Daoy (cell line): ENCODE measurements at regions not wholly inside any gene's neighbourhood (a gene's known extent, or its start where the extent isn't known, plus 50 kb on each side); places are given as distances from the start of the nearest gene placed in this dataset.

ENCODE experiments used
- DNase-seq: peaks from one replicate; pipeline ENCODE4 v3.0.0-alpha.2; 2015; ENCODE audit warnings: low read depth

GRCh38 chr9:107952773-107953172, 463.2 kb upstream of the KLF4 start:
- DNase-seq = peak; percentile 21

GRCh38 chr9:107951511-107951910, 461.9 kb upstream of the KLF4 start:
- DNase-seq = no peak

- DNase-seq = no peak
These were observed 459.5 kb upstream of the KLF4 start for GRCh38 chr9:107949061-107949460.

- no peak for DNase-seq
These were observed 459.0 kb upstream of the KLF4 start for GRCh38 chr9:107948601-107949000.

GRCh38 chr9:107948086-107948485, 458.5 kb upstream of the KLF4 start:
- peak; percentile 49 for DNase-seq

- no peak for DNase-seq
These were observed 457.0 kb upstream of the KLF4 start for GRCh38 chr9:107946364-107947141.

- no peak for DNase-seq
These were observed 456.4 kb upstream of the KLF4 start for GRCh38 chr9:107945961-107946360.

GRCh38 chr9:107945493-107945892, 455.9 kb upstream of the KLF4 start:
- DNase-seq = no peak

GRCh38 chr9:107944387-107944786, 454.8 kb upstream of the KLF4 start:
- DNase-seq = no peak

- no peak for DNase-seq
These were observed 454.3 kb upstream of the KLF4 start for GRCh38 chr9:107943901-107944300.

GRCh38 chr9:107942856-107943255, 453.3 kb upstream of the KLF4 start:
- DNase-seq = no peak

- DNase-seq = peak; percentile 13
These were observed 452.7 kb upstream of the KLF4 start for GRCh38 chr9:107942291-107942690.

GRCh38 chr9:107940616-107941595, 451.3 kb upstream of the KLF4 start:
- DNase-seq = no peak

- DNase-seq = no peak
These were observed 449.3 kb upstream of the KLF4 start for GRCh38 chr9:107938801-107939386.

GRCh38 chr9:107935931-107936330, 446.4 kb upstream of the KLF4 start:
- no peak for DNase-seq

GRCh38 chr9:107933516-107933915, 443.9 kb upstream of the KLF4 start:
- no peak for DNase-seq

GRCh38 chr9:107933097-107933496, 443.5 kb upstream of the KLF4 start:
- peak; percentile 19 for DNase-seq

GRCh38 chr9:107932601-107933000, 443.0 kb upstream of the KLF4 start:
- DNase-seq = no peak

- no peak for DNase-seq
These were observed 442.5 kb upstream of the KLF4 start for GRCh38 chr9:107932046-107932445.

GRCh38 chr9:107931071-107931715, 441.6 kb upstream of the KLF4 start:
- no peak for DNase-seq

GRCh38 chr9:107929443-107929842, 439.9 kb upstream of the KLF4 start:
- DNase-seq = no peak
